GM13976 (cell line): ENCODE measurements at regions not wholly inside any gene's neighbourhood (a gene's known extent, or its start where the extent isn't known, plus 50 kb on each side); places are given as distances from the start of the nearest gene placed in this dataset.

Experiments
- DNase-seq: peaks from one replicate; pipeline ENCODE4 v3.0.0; 2012; ENCODE audit warnings: low spot score
- CTCF ChIP-seq: IDR thresholded peaks from 2 replicates; pipeline ENCODE4 v1.5.1; 2012; ENCODE audit warnings: borderline replicate concordance, mild to moderate bottlenecking; ENCODE audit not compliant: insufficient read depth; ENCODE audit errors: extremely low read depth, missing control alignments, control extremely low read depth
- in situ Hi-C: fragments of 300-500 bp; cut with MboI; formaldehyde crosslinking; loops from one replicate; pipeline ENCODE4 v1.12.0; 2022; ENCODE audit warnings: low sequenced_read_pairs, mixed read lengths, inconsistent platforms; ENCODE audit not compliant: unreplicated experiment

- in situ Hi-C loops: no loop called here
- DNase-seq: no peak
- no peak for TF ChIP-seq CTCF
These were observed 333.1 kb upstream of the NUDT12 start for GRCh38 chr5:103895738-103896137.

- DNase-seq: no peak
- no peak for TF ChIP-seq CTCF
- in situ Hi-C loops: no loop called here
These were observed 332.3 kb upstream of the NUDT12 start for GRCh38 chr5:103894882-103895281.

GRCh38 chr5:103891151-103891550 lies 328.6 kb upstream of the NUDT12 start:
- TF ChIP-seq CTCF: no peak
- no peak for DNase-seq
- in situ Hi-C loops: no loop called here

GRCh38 chr5:103890313-103890712 lies 327.7 kb upstream of the NUDT12 start:
- TF ChIP-seq CTCF: no peak
- no peak for DNase-seq
- in situ Hi-C loops: no loop called here

- in situ Hi-C loops: no loop called here
- TF ChIP-seq CTCF: no peak
- peak; percentile 42 for DNase-seq
These were observed 327.1 kb upstream of the NUDT12 start for GRCh38 chr5:103889500-103890209.

- TF ChIP-seq CTCF: no peak
- in situ Hi-C loops: no loop called here
- DNase-seq: no peak
These were observed 324.2 kb upstream of the NUDT12 start for GRCh38 chr5:103886826-103887225.

- in situ Hi-C loops: no loop called here
- no peak for DNase-seq
- TF ChIP-seq CTCF: no peak
These were observed 320.6 kb upstream of the NUDT12 start for GRCh38 chr5:103883143-103883542.
